CD4-positive, alpha-beta T cell (primary cell): ENCODE measurements at regions not wholly inside any gene's neighbourhood (a gene's known extent, or its start where the extent isn't known, plus 50 kb on each side); places are given as distances from the start of the nearest gene placed in this dataset.

Source experiments
- ATAC-seq: fragments of 200-7000 bp; cut with Tn5 transposase; one replicate; pipeline ENCODE4 v1.10.0; 2022; ENCODE audit warnings: mild to moderate bottlenecking; ENCODE audit not compliant: poor library complexity
- CTCF ChIA-PET: fragments of 350-600 bp; sonication (Branson Sonifier 250); formaldehyde crosslinking; loops from one replicate; lab custom pipeline; 2021; ENCODE audit warnings: antibody characterized with exemption, inconsistent platforms; lab: Charles Lee
- POLR2A ChIA-PET: fragments of 350-600 bp; sonication (Branson Sonifier 250); formaldehyde crosslinking; loops from one replicate; lab custom pipeline; 2021; ENCODE audit warnings: antibody characterized with exemption, inconsistent platforms; lab: Charles Lee
- DNase-seq, 14 experiments: peaks; one replicate each; pipeline ENCODE4 v3.0.0-alpha.2; 2013 to 2020; ENCODE audit warnings: mixed read lengths in 2 of 14
- H3K27ac ChIP-seq, 2 donors: one replicate each; pipeline versions ENCODE4 v1.5.1 to v1.7.0; 2013; ENCODE audit warnings: low read length in 2 of 2, low read depth in 1 of 2, mild to moderate bottlenecking in 1 of 2
- H3K27me3 ChIP-seq, 2 experiments: 1 replicate in 1 of 2; 2 replicates in 1 of 2; pipeline versions ENCODE4 v1.6.1 to v1.7.0; 2013; ENCODE audit warnings: low read length in 2 of 2, control low read depth in 1 of 2, mild to moderate bottlenecking in 1 of 2, moderate library complexity in 1 of 2; ENCODE audit not compliant: insufficient read depth in 2 of 2, control insufficient read depth in 1 of 2
- H3K36me3 ChIP-seq: one replicate; pipeline ENCODE4 v1.6.1; 2013; ENCODE audit warnings: low read length, control low read depth; ENCODE audit not compliant: insufficient read depth
- H3K4me1 ChIP-seq: one replicate; pipeline ENCODE4 v1.6.1; 2013; ENCODE audit warnings: low read length, control low read depth; ENCODE audit not compliant: insufficient read depth
- H3K4me3 ChIP-seq: one replicate; pipeline ENCODE4 v1.5.1; 2013; ENCODE audit warnings: mild to moderate bottlenecking, low read length, moderate library complexity
- H3K9me3 ChIP-seq, 2 experiments: 1 replicate in 1 of 2; 2 replicates in 1 of 2; pipeline versions ENCODE4 v1.6.1 to v1.7.0; 2013; ENCODE audit warnings: low read length in 2 of 2, mild to moderate bottlenecking in 2 of 2, control low read depth in 1 of 2, moderate library complexity in 1 of 2; ENCODE audit not compliant: control insufficient read depth in 1 of 2, insufficient read depth in 1 of 2
- H3K27ac Mint-ChIP-seq: one replicate; pipeline ENCODE4 v1.8.0; 2020; ENCODE audit warnings: mixed read lengths
- H3K27me3 Mint-ChIP-seq: one replicate; pipeline ENCODE4 v1.8.0; 2021; ENCODE audit warnings: mixed read lengths
- H3K36me3 Mint-ChIP-seq: one replicate; pipeline ENCODE4 v1.8.0; 2021; ENCODE audit warnings: low read depth, mixed read lengths
- H3K4me1 Mint-ChIP-seq: one replicate; pipeline ENCODE4 v1.8.0; 2021; ENCODE audit warnings: low read depth, mixed read lengths
- H3K4me3 Mint-ChIP-seq: one replicate; pipeline ENCODE4 v1.8.0; 2020; ENCODE audit warnings: mild to moderate bottlenecking, mixed read lengths
- H3K9me3 Mint-ChIP-seq: one replicate; pipeline ENCODE4 v1.8.0; 2020; ENCODE audit warnings: mixed read lengths
- CTCF ChIP-seq: fragments of 200-600 bp; IDR thresholded peaks from one replicate; pipeline ENCODE4 v1.8.0; 2022; ENCODE audit warnings: antibody characterized with exemption, mild to moderate bottlenecking
- intact Hi-C, 2 experiments: fragments of 100-400 bp; cut with DNase I in 1 of 2; cut with micrococcal nuclease in 1 of 2; formaldehyde crosslinking; loops; one replicate each; pipeline versions ENCODE4 v1.15.1 to v1.9.0; 2023 to 2025; cut with DNase I, micrococcal nuclease

GRCh38 chr2:139872503-139872902 lies 1092.3 kb upstream of the NXPH2 start:
- no peaks in the 10 kb centered on the region for H3K36me3 ChIP-seq
- ChIA-PET CTCF (no interaction called here), POLR2A (no interaction called here)
- Mint-ChIP-seq H3K4me3 (no peak overlapping the region), H3K36me3 (no peaks in the 10 kb centered on the region), H3K4me1 (no peaks in the 10 kb centered on the region), H3K27me3 (no peaks in the 10 kb centered on the region), H3K9me3 (peaks cover 8% of the 10 kb centered on the region), H3K27ac (no peak overlapping the region)
- intact Hi-C loops = no loop called here
- TF ChIP-seq CTCF = no peak
- H3K27me3 ChIP-seq = no peaks in the 10 kb centered on the region
- H3K27ac ChIP-seq = no peak overlapping the region
- DNase-seq = no peak
- no peak for ATAC-seq
- H3K9me3 ChIP-seq = peaks cover 0 to 4% of the 10 kb centered on the region in 2 experiments
- H3K4me3 ChIP-seq = no peak overlapping the region
- H3K4me1 ChIP-seq = no peaks in the 10 kb centered on the region

DNA sequence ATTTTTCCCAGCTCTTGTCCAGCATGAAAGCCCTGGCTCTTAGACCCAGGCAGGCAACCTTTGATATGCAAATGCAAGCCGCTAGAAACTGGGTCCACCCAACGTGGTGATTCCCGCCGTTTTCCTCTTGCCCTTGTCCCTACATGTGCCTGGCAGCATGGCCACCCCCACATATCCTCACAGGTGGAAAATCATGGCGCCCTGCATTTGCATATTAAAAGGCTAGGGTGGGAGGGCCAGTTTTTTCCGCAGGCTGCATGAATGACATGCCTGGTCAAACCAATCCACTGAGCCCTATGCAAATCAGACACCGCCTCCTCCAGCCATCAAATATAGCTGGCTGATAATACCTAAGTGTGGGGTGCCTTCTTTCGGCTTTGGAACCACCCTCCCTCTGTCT lies 1091.8 kb upstream of the NXPH2 start:
- Histone ChIP-seq H3K27ac (no peak overlapping the region), H3K4me1 (no peaks in the 10 kb centered on the region), H3K27me3 (no peaks in the 10 kb centered on the region), H3K36me3 (no peaks in the 10 kb centered on the region), H3K4me3 (no peak overlapping the region), H3K9me3 (peaks cover 0 to 4% of the 10 kb centered on the region in 2 experiments)
- Mint-ChIP-seq H3K27me3 (no peaks in the 10 kb centered on the region), H3K27ac (no peak overlapping the region), H3K4me3 (no peak overlapping the region), H3K9me3 (peaks cover 5% of the 10 kb centered on the region), H3K4me1 (no peaks in the 10 kb centered on the region), H3K36me3 (no peaks in the 10 kb centered on the region)
- intact Hi-C loops = no loop called here
- ChIA-PET CTCF (no interaction called here), POLR2A (no interaction called here)
- DNase-seq = no peak
- no peak for TF ChIP-seq CTCF
- no peak for ATAC-seq

DNA sequence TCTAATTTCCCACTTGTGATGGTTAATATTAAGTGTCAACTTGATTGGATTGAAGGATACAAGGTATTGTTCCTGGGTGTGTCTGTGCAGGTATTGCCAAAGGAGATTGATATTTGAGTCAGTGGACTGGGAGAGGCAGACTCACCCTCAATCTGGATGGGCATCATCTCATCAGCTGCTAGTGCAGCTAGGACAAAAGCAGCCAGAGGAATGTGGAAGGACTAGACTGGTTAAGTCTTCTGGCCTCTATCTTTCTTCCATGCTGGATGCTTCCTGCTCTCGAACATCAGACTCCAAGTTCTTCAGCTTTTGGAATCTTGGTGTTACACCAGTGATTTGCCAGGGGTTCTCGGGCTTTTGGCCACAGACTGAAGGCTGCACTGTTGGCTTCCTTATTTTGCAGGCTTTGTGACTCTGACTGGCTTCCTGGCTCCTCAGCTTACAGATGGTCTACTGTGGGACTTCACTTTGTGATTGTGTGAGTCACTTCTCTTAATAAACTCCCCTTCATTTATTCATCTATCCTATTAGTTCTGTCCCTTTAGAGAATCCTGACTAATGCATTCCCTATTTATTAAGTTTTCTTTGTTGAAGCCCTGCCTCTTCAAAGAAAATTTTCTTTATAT lies 1087.5 kb upstream of the NXPH2 start:
- no peak overlapping the region for H3K27ac Mint-ChIP-seq
- H3K4me3 Mint-ChIP-seq = no peak overlapping the region
- Histone ChIP-seq H3K36me3 (no peaks in the 10 kb centered on the region), H3K4me1 (no peaks in the 10 kb centered on the region), H3K4me3 (no peak overlapping the region), H3K27ac (no peak overlapping the region), H3K9me3 (peaks cover 0 to 8% of the 10 kb centered on the region in 2 experiments), H3K27me3 (no peaks in the 10 kb centered on the region)
- no peak for DNase-seq
- no peaks in the 10 kb centered on the region for H3K27me3 Mint-ChIP-seq
- TF ChIP-seq CTCF = no peak
- intact Hi-C loops = no loop called here
- POLR2A ChIA-PET = no interaction called here
- H3K36me3 Mint-ChIP-seq = no peaks in the 10 kb centered on the region
- H3K9me3 Mint-ChIP-seq = peaks cover 9% of the 10 kb centered on the region
- CTCF ChIA-PET = no interaction called here
- H3K4me1 Mint-ChIP-seq = no peaks in the 10 kb centered on the region
- ATAC-seq = no peak
